DMS114 treated with DMSO at 0.1 percent for 48 hours (cell line): ENCODE measurements at regions not wholly inside any gene's neighbourhood (a gene's known extent, or its start where the extent isn't known, plus 50 kb on each side); places are given as distances from the start of the nearest gene placed in this dataset.
"Not testable (repeated sequence)": the region's sequence is repeated elsewhere in the genome, so short reads cannot be mapped to it uniquely, and the experiment has no call there.

Experiments
- DNase-seq: peaks from one replicate; lab custom pipeline; 2025; ENCODE audit not compliant: unreplicated experiment; lab: John Stamatoyannopoulos, UW

- no peak for DNase-seq
These were observed 443.7 kb upstream of the BTBD3 start for GRCh38 chr20:11473983-11474382.

DNA sequence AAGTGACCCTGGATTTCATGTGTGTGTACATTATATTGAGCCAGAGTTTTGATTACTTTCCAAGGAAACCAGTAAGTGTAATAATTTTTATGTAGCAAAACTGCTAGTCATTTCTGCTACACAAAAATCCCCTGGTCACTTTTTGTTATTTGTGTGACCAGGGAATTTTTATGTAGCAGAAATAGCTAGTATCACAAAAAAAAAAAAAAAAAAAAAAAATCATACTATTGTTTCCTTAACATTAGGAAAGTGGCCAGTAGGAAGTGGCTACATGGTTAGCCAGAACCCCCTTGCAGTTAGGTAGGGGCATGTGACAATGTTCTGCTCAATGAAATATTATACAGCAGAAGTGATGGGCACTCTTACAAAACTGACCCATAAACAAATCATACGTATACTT, 434.0 kb upstream of the BTBD3 start:
- no peak for DNase-seq

GRCh38 chr20:11484479-11484878, 433.2 kb upstream of the BTBD3 start:
- DNase-seq: no peak

DNA sequence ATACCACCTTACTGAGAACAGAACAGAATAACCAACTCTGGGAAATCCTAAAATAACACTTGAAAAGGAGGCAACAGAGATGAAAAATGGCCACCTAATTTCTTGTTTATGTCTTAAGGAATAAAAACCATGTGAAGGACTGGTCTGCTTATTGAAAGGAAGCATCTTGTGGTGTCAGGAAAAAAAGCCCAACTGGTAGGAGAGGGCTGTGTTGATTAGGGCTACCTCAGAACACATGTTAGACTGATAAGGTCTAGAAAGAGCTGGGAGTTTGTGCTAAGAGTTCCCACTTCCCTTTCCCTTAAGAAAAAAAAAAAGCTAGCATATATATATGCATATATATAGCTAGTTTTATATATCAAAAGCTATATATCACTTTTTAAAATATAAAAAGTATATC, 425.3 kb upstream of the BTBD3 start:
- no peak for DNase-seq

- DNase-seq: no peak
These were observed 424.8 kb upstream of the BTBD3 start for GRCh38 chr20:11492846-11493245.

DNA sequence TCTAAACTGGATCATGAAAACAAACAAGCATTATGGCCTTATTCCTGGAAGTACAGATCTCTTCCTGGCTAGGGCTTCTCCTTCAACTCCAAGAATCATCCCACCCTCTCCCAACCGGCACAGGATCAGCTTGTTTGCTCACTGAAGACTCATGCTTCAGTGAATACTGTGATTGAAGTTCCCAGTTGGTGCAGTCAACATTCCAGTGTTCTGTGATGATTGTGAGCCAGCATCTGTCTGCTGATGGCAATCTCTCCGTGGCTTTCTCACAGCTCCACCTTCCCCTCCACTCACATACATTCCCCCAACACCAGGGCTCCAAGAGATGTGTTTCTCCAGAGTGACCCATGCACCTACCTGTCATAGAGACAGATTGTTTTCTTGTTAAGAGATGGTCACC, 421.3 kb upstream of the BTBD3 start:
- no peak for DNase-seq

- DNase-seq: no peak
These were observed 420.1 kb upstream of the BTBD3 start for GRCh38 chr20:11497545-11497944.

GRCh38 chr20:11499101-11499634, 418.5 kb upstream of the BTBD3 start:
- no peak for DNase-seq

DNA sequence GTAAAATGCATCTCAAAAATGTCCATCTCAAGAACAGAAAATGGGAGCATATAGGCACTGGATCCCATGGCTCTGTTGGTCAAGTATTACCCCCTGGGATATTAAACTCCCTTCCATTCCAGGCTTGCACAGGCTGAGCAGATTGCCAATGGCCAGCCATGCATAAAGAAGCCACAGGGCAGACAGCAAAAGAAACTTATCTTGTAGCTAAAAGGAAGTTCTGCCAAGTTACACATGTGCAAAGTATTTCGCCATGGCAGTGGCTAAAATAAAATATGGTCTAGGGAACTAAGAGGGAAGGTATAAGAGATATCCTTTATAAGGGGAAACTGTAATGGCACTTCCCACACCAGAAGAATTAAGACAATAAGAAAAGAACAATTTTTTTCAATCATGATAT, 415.6 kb upstream of the BTBD3 start:
- DNase-seq: no peak

GRCh38 chr20:11502671-11503070, 415.0 kb upstream of the BTBD3 start:
- no peak for DNase-seq

- no peak for DNase-seq
These were observed 407.9 kb upstream of the BTBD3 start for GRCh38 chr20:11509776-11510175.

DNA sequence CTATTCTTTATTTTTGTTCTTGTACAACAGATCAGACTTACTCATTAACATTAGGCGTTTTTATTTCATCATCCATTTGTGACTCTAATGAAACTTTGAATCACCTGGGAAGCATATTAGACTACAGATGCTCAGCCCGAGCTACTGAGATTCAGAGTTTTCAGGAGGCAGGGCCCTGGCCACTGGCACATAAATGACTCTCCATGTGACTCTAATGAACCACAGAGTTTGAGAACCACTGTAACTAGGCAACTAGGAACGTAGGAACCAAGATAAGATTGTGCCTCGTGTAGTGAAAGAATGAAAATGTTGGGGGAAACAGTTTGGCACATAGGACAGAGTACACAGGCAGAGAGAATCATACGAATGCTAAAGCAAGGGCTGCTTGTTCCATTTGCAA, 405.9 kb upstream of the BTBD3 start:
- no peak for DNase-seq

DNA sequence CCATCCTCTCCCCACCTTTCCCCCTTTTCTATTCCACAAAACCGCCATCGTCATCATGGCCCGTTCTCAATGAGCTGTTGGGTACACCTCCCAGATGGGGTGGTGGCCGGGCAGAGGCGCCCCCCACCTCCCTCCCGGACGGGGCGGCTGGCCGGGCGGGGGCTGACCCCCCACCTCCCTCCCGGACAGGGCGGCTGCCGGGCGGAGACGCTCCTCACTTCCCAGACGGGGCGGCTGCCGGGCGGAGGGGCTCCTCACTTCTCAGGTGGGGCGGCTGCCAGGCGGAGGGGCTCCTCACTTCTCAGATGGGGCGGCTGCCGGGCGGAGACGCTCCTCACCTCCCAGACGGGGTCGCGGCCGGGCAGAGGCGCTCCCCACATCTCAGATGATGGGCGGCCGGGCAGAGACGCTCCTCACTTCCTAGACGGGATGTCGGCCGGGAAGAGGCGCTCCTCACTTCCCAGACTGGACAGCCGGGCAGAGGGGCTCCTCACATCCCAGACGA, 404.4 kb upstream of the BTBD3 start:
- DNase-seq: not testable (repeated sequence)

GRCh38 chr20:11516448-11516847, 401.2 kb upstream of the BTBD3 start:
- no peak for DNase-seq

DNA sequence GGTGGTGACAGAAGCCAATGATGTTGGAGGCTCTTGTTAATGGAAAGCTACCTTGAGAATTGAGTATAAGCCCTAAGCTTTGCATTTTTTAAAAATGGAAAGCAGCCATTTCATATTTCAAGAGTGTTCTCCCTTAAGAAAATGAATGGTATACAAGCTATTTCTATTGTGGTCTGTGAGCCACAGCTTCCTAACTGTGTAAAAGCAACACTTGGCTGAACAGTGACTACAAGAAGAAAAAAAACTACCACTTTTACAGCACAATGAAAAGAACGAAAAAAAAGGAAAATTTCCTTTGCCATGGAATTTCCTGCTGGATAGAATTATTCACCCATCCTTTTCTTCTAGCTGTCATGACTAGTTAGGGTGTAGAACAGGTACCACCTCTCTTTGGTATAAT, 397.1 kb upstream of the BTBD3 start:
- DNase-seq: no peak

DNA sequence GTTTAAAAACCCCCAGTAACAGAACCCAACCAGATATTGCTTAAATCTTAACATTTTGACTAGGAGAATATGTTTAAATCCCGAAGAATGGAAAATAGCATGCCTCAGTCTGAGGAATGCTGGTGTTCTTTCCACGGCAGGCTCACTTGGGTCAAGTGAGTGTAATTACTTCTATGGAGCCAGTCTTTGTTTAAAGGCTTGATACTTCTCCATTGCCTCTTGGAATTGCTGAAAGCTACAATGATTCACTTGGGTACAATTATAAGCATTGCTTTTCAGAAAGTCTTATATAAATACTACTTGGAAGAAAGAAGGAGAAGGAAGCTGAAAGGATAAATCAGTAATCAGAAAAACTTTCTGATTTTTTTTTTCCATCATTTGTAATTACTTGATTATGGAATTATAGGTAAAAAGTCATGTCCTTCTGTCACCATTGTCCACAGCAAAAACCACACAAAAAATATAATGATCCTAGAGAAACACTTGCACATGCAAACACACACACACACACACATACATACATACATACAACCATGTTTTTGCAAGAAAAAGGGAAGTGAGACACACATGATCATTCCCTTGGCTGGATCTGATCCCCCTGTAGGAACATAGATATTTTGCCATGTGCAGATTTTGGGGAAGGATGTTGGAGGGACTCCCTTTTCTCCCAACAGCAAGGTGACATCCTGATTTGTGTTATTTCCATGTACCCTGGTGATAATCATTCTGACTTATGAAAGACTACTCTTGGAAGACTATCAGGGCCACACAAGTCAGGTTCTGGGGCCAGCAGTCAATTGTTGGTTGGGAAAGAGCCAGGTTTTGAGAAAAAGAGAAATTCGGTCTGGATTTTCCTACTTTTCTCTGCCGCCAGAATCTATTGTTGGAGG, 396.0 kb upstream of the BTBD3 start:
- DNase-seq: no peak

GRCh38 chr20:11522366-11522741, 395.3 kb upstream of the BTBD3 start:
- DNase-seq: no peak

GRCh38 chr20:11529047-11529446, 388.6 kb upstream of the BTBD3 start:
- DNase-seq: no peak

DNA sequence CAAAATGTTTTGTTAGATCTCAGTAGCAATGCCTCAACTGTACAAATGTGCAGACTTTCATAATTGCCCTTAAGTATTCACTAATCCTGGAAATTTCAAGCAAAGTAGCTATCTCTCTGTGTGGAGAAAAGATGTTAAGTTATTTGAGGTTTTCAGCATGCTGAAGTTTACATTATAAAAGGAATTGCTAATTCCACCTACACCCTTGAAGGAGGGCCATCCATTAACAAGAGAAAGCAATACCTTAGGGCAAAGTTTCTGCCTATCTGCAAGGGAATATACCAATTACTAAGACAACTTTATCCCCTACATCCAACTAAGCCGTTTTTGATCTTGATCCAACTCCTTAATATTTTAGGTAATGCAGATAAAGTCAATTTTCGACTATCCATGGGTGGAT, 380.7 kb upstream of the BTBD3 start:
- no peak for DNase-seq

- no peak for DNase-seq
These were observed 378.2 kb upstream of the BTBD3 start for GRCh38 chr20:11539450-11539849.

DNA sequence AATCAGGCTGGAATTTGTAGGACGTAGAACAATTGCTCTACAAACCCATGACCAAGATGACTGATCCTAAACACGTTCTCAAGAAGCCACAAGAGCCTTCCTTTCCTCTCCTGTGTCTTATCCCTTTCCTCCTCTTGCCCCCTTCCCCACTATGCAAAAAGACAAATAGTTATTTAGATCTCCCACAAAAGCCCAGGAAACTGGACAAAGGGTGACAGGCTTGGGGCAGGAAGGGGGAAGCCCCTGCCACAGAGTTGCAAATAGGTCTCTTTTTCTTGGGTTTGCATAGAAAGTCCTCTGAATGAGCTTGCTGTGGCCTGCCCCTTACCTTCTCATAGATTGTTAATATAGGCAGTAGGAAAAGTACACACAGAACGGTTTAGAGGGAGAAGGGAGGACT, 377.1 kb upstream of the BTBD3 start:
- DNase-seq: no peak

DNA sequence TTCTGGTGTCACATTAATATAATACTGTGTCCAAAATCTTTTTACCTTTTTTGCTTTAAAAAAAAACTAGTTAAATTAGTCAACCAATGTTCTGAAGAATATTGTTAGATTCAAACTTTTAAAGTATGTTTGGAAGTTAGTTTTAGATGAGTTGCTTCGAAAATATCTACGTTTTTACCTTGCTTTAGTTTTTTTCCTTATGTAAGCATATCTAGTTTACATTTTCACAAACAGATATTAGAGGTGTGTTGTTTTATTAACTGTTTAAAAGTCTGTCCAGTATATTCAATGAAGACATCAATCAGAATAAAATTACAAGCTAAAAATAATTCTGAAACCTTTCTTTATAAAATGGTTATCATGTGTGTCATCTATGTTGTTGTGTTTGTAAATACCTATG, 375.0 kb upstream of the BTBD3 start:
- DNase-seq: no peak
